GM12873 (cell line): ENCODE measurements at regions not wholly inside any gene's neighbourhood (a gene's known extent, or its start where the extent isn't known, plus 50 kb on each side); places are given as distances from the start of the nearest gene placed in this dataset.

ENCODE experiments used
- TF ChIP-seq, protein P1 (sequence below): IDR thresholded peaks from 2 replicates; pipeline ENCODE4 v1.5.1; 2012; ENCODE audit warnings: low read depth, mild to moderate bottlenecking, moderate library complexity, low read length, control low read depth; ENCODE audit not compliant: insufficient read depth; ENCODE audit errors: missing control alignments

DNA sequence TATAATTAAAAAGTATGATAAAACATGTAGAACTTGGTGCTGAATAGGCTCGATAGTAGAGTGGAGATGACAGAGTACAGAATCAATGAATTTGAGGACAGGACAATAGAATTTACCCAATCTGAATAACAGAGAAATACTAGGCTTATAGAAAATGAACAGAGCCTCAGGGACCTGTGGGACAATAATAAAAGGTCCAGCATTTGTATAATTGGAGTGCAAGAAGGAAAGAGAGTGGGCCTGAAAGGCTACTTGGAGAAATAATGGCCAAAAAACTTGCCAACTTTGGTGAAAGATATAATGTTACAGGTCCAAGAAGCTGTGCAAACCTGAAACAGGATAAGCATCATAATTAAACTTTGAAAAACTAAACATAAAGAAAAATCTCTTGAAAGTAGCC is 227.3 kb downstream of the CXCL12 start:
- TF ChIP-seq, protein P1, sequence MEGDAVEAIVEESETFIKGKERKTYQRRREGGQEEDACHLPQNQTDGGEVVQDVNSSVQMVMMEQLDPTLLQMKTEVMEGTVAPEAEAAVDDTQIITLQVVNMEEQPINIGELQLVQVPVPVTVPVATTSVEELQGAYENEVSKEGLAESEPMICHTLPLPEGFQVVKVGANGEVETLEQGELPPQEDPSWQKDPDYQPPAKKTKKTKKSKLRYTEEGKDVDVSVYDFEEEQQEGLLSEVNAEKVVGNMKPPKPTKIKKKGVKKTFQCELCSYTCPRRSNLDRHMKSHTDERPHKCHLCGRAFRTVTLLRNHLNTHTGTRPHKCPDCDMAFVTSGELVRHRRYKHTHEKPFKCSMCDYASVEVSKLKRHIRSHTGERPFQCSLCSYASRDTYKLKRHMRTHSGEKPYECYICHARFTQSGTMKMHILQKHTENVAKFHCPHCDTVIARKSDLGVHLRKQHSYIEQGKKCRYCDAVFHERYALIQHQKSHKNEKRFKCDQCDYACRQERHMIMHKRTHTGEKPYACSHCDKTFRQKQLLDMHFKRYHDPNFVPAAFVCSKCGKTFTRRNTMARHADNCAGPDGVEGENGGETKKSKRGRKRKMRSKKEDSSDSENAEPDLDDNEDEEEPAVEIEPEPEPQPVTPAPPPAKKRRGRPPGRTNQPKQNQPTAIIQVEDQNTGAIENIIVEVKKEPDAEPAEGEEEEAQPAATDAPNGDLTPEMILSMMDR = no peak

DNA sequence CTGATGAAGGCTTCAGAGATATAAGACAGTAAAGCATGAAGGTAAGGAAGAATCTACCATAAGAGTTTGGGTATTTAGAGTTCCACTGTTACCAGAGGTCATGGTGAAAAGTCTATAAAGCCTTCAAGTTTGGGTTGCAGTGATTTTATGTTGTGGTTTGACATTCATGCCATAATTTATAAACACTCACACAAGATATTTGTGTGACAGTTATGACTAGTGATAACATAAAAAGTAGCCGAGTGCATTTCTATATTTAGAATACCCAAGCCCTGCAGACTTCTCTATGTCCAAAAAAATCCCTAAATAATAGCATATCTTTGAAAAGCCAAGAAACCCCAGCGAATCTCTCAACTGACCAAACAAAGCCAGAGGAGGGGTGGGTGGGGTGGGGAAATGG is 229.9 kb downstream of the CXCL12 start:
- TF ChIP-seq, protein P1 = no peak

DNA sequence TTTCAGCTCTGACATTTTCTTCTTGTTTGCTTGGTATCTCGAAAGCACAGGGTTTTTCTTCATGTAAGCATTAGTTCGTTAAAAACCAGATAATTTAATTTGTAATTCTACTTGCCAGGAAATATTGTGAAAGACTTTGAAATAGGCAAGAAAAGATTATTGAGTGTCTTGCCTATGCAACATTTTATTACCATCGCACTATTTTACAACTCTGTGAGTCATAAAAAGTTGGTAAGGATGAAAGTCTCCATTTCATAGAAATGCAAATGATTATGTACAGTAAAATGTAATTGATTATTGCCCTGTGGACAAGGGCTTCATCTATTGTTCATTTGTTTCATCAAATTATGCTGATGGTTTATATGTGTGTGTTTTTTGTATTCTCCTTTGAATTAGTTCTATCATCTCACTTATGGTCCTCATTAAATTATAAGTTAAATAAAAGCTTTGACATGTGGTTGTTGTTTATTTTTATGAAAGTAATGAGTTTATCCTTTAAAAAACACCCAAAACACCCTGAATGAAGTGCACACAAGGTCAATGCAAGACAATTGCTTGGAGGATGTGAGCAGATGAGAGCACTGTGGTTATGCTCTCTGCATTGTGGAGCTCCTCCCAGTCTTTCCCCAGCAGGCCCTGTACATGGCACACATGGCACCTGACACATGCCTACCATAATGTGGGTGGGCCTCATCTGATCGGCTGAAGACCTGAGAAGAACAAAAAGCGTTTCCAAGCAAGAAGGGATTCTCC is 230.8 kb downstream of the CXCL12 start:
- TF ChIP-seq, protein P1 = no peak

DNA sequence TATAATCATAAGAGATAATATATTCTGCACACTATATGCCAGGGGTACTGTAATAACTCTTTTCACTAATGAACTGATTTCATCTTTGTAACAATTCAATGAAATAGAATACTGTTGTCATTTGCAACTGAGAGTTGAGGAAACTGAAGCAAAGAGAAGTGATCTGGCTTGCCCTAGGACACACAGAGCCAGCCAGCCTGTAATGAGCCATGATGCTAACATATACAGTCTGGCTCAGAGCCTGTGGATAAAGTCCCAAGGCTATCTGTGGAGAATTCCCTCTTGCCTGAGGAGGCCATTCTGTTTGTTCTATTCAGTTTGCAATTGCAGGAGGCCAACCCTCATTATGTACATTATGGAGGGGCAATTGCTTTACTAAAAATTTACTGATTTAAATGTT is 241.3 kb downstream of the CXCL12 start:
- TF ChIP-seq, protein P1 = no peak

DNA sequence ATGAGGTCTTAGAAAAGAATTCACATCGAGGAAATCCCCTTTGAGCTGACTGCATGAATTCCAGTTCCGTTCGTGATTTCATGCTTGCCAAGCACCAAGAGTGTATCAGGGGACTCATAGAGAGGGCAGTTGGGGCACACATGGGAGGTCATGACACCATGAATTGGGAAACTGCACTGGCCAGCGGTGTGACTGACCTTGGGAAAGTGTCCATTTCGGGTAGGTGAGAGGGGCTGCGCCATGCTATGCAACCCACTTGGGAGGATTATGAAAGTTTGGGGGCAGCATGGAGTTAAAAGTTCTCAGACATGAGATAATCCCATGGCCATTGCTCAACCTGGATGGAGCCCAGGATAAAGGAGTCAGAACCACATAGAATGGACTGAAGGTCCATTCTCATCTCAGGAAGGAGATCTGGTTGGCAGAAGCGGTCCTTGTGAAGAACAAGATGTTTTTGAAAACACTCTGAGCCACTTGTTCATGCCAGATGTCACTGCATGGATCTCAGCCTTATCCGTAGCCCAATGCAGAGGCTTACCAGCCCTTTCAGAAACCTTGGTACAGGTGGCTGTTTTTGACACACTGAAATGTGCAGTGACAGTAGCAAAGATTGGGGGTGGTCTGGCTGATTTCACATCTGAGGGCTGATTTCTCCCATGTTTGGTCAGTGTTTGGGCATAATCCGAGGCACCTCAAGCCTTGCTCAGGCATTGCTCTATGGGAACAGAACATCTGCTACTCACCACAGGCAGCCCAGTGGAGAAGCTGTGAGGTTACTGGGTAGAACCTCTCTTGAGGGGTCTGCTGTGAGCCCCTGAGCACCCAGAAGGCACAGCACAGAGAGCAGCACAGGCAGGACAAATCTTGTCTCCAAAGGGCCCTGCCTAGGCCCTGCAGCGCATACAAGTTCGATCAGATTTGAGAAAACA is 252.3 kb downstream of the CXCL12 start:
- TF ChIP-seq, protein P1 = no peak

DNA sequence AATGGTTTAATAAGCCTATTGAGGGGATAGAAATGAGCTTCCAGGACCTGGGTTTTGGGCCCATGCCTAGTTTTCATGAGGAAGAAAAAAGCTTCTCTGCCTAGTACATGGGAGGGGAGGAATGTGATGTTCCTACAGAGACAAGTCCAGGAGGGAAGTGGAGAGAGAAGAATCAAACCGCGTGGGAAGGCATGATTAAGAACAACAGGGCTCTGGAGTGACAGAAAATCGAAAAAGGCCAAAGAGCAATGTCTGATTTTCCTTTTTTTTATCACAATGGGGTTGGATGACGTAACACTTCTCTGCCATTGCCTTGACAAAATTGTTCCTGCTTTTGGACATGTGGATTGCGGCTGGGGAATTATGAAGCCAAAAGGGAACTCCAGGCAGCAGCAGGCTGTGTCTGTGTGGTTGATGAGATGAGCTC is 258.6 kb downstream of the CXCL12 start:
- TF ChIP-seq, protein P1 = no peak

DNA sequence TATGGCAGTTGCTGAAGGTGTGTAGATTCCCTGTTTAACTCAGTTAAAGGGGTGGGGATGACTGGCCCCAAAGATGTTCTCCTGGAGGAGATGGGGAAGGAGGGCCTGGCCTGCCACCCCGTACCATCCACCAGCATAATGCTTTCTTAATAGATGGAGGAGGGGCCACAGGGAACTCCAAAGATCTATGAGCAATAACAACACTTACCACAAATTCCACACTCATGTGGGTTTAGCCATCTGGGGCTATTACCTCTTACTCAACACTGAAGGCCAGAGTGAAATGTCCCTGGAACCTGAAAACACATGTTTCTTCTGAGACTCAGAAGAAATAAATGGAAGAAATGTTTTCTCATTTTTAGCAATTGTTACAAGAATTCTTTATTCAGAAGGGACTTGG is 259.0 kb downstream of the CXCL12 start:
- TF ChIP-seq, protein P1 = no peak
